Smooth muscle cell of the brain vasculature (primary cell): ENCODE measurements at regions not wholly inside any gene's neighbourhood (a gene's known extent, or its start where the extent isn't known, plus 50 kb on each side); places are given as distances from the start of the nearest gene placed in this dataset.
A peak's percentile ranks its signal among the peaks of the same experiment; 100 is the strongest.

ENCODE experiments used
- DNase-seq: peaks from one replicate; pipeline ENCODE4 v3.0.0-alpha.2; 2012; ENCODE audit warnings: low read depth, low spot score

DNA sequence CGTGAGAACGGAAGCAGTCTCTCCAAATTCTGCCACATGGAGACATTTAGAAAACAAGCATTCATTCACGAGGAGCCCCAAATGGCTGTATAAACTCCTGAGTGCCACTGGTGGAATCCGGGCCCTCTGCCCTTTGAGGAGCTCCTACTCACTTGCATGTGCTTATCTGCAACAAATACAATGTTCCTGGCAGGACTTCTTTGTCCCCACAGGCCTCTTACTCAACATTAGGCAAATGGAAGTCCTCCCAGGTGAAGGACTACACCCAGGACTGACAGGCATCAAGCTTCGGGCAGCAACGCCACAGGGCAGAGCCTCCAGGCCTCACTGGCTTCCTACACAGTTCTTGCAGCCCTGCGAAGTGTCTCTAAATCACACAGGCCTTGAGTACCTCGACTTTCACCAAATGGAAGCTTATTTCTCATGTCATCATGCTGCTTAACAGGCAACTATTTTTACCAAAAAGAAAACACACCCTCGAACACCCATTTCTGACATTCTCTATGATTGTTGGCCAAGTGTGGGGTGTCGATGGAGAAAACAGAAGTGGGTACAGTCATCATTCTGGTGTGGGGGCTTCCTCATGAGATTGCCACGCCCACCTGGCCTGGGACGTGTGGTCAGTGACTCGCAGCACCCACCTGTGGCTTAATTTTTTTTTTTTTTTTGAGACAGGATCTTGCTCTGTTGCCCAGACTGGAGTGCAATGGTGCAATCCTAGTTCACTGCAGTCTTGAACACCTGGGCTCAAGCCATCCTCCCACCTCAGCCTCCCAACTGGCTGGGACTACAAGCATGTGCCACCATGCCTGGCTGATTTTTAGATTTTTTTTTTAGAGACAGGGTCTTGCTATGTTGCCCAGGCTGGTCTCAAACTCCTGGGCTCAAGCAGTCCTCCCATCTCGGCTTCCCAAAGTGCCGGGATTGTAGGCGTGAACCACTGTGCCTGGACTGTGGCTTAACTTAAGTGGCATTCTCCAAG is 186.8 kb upstream of the GLI2 start:
- no peak for DNase-seq

DNA sequence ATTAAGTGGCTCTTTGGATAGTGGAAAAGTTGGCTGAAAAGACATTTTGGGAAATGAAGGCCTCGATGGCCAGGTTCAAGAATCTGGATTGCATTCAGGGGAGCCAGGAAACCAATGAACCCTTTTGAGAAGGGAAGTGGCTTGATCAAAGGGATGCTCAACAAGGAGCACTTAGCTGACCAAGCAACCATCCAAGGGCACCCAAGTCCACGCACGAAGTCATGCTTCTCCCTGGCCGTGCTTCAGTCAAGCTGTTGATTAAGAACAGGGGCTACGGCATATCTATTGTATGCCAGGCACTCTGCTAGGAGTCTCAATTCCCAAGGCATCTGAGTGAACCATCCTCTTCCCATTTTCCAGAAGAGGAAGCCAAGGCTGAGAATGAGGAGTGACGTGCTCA is 185.8 kb upstream of the GLI2 start:
- DNase-seq, result no peak

- DNase-seq, result no peak
These were observed 185.4 kb upstream of the GLI2 start for GRCh38 chr2:120550282-120550681.

GRCh38 chr2:120550893-120551446 is 184.7 kb upstream of the GLI2 start:
- DNase-seq, result no peak

- DNase-seq, result no peak
These were observed 184.1 kb upstream of the GLI2 start for GRCh38 chr2:120551522-120551921.

- no peak for DNase-seq
These were observed 183.6 kb upstream of the GLI2 start for GRCh38 chr2:120552079-120552478.

DNA sequence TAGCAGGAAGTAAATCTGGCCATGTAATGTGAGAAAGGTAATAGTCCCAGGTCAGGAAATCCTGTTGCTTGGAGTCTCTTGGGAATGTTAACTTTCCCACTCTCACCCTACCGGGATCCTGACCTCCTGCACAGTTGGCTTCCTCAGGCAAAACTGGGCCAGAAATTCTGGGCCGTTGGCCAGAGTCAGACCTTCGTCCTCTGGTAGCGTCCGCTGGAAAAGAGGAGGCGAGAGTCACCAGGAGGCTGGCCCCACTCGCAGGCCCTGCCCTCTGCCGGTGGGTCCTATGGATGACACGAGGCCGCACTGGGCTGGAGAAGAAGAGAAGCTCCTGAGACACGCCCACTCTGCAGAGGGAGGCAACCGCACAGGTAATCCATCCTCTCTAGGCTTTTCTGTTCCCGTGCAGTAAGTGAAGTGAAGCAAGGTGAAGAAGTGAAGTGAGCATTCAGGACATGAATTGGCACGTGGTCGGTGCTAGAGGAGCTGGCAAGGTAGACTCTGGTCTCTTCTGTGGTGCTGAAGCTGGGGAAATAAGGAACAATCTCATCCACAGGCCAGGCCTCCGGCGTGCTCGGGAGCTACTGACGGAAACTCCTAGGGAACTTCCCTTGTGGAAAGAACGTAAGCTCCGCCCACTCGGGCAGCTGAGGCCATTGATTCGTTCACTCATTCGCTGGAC is 182.7 kb upstream of the GLI2 start:
- DNase-seq, result no peak

- DNase-seq, result no peak
These were observed 181.0 kb upstream of the GLI2 start for GRCh38 chr2:120554625-120555032.

DNA sequence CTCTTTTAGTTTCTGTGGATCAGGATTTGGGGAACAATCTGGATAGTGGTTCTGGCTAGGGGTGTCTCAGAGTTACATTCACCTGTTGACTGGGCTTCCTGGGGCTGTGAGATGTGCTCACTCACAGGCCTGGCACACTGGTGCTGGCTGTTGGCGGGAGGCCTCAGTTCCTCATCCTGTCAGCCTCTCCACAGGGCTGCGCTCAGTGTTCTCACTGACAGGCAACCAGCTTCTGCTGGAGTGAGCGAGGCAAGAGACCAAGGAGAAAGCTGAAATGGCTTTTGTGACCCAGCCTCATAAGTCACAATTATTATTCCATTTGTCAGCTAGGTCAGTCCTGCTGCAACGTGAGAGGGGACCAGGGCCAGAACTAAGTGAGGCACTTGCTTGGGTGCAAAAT is 180.6 kb upstream of the GLI2 start:
- DNase-seq, result no peak

GRCh38 chr2:120556911-120557310 is 178.8 kb upstream of the GLI2 start:
- no peak for DNase-seq

GRCh38 chr2:120558847-120559246 is 176.8 kb upstream of the GLI2 start:
- no peak for DNase-seq

DNA sequence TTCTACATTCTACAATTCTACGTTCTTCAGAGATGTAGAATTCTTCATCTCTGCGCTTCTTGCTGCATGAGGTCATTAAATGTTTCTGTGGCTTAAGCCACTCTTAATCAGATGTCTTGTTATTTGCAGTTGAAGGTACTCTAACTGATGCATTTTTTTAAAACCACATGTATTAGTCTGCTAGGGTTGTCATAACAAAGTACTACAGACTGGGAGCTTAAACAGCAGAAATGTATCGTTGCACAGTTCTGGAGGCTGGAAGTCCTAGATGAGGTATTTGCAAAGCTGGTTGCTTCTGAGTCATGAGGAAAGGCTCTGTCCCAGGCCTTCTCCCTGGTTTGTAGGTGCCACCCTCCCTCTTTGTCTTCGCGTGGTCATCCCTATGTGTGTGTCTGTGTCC is 176.3 kb upstream of the GLI2 start:
- DNase-seq, result peak; percentile 89

DNA sequence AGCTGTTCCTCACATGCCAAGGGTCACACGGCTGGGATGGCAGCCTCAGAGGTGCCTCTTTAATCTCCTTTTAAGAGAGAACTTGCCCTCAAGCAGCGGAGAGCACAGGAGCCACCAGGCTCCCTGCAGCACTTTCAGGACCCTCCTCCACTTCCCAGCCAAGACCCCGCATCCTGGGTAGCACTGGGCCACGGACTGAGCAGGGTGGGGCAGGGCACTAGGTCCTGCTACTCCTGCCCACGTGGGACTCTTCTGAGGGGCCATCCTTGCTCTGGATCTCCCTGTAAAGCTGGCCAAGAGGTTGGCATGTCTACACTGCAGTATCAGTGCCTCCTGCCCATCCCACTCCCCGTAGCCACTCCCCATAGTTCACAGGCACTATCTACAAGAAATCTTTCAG is 175.3 kb upstream of the GLI2 start:
- no peak for DNase-seq

- DNase-seq, result no peak
These were observed 174.2 kb upstream of the GLI2 start for GRCh38 chr2:120561379-120562035.

DNA sequence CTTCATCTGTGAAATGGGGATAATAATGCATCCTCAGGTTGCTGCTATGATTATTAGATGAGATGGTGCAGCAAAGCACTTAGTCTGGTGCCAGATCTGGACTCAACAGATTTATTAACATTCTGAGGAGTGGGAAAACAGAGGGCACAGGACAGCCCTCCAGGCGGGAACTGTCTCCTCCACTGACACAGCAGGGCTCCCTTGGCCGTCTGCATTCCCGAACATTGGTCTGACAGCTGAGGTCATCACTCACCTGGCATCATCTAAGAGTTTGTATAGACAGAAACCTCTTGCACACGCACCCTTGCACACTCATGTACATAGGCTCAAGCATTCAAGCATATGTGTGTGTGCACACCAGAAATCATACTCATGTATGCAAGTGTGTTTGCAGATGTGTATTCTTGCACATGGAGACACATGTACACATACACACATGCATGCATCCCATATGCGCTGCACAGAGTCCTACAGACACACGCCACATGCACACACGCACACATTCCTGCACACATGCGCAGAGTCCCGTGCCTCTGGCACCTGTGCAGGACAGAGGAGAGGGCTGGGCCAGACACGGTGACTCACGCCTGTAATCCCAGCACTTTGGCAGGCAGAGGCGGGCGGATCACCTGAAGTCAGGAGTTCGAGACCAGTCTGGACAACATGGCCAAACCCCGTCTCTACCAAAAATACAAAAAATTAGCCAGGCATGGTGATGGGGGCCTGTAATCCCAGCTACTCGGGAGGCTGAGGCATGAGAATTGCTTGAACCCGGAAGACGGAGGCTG is 173.3 kb upstream of the GLI2 start:
- no peak for DNase-seq

GRCh38 chr2:120563616-120564015 is 172.1 kb upstream of the GLI2 start:
- DNase-seq, result no peak

- no peak for DNase-seq
These were observed 171.2 kb upstream of the GLI2 start for GRCh38 chr2:120564213-120565094.

GRCh38 chr2:120565095-120565460 is 170.6 kb upstream of the GLI2 start:
- DNase-seq, result no peak

DNA sequence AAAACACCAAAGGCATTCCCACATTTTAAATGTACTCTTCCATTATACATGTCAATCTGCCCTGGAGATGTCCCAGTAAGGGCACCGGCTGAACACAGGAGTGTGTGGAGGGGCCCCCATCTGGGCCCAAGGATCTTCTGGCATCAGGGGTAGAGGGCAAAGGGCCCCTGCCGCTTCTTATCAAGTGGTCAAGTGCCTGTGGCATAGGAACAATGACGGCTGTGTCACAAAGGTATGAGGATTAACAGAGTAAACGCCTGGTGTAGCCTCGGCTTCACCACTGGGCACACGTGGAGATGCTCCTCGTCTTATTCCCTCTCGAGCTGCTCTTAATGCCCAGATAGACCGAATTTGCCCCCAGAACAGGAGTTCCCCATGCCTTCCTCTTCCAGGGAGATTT is 169.7 kb upstream of the GLI2 start:
- DNase-seq, result no peak

DNA sequence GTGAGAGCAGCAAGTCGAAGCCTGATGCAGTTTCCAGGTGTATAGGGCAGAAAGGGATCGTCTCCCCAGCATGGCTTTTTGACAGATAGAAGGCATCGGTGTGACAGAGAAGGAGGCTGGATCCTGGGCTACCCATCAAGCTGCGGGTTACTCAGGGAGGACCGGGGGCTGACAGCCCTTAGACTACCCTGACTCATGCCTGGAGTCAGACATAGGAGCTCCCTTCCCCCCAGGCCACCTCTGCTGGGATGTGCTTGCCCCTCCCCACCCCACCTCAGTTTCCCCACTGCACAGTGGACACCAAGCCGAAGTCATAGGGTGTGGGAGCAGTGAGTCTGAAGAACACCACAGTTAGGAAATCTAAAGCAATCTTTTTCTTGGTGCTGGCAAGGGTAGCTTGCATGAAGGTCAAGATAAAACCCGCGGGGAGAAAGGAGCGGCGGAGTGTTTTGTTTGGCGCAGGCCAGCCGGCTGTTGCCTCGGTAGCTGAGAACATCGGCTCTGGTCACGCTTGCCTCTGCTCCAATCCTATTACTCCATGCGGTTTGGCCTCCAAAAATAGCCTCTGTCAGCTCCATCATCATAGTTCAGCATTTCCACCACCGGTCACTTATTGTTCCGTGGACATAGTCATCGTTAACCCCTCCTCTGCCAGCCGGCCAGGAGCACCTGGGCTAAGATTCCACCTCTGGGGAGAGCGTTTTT is 169.2 kb upstream of the GLI2 start:
- peak; percentile 46 for DNase-seq
